Retinal pigment epithelial cell (primary cell): ENCODE measurements at regions not wholly inside any gene's neighbourhood (a gene's known extent, or its start where the extent isn't known, plus 50 kb on each side); places are given as distances from the start of the nearest gene placed in this dataset.

ENCODE experiments used
- DNase-seq: peaks from one replicate; pipeline ENCODE4 v3.0.0-alpha.2; 2010; ENCODE audit warnings: low read depth
- H3K4me3 ChIP-seq: 2 replicates; pipeline ENCODE4 v1.5.1; 2011; ENCODE audit warnings: mild to moderate bottlenecking, low read length, control low read depth, moderate library complexity
- TF ChIP-seq, protein P1 (sequence below): conservative IDR thresholded peaks from 2 replicates; pipeline ENCODE4 v1.5.1; 2011; ENCODE audit warnings: low read depth, low read length, control low read depth, inconsistent platforms

DNA sequence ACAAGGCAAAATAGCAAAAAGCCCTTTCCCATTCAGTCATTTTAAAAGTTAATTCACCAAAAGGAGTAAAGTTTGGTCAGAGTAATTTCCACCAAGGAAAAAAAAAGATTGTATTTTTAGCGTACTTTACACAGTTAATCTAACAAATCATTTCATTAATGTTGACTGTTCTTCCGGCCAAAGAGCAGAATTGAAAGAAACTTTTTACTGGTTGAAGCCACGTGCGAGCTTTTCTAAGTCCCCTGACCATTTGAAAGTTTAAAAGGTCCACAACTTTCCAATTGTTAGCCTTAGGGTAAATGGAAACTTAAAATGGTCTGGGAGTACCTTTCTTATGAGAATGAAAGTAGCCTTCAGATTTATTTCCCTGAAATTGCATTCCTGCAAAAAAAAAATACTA, 296.7 kb downstream of the ARL4A start:
- TF ChIP-seq, protein P1, sequence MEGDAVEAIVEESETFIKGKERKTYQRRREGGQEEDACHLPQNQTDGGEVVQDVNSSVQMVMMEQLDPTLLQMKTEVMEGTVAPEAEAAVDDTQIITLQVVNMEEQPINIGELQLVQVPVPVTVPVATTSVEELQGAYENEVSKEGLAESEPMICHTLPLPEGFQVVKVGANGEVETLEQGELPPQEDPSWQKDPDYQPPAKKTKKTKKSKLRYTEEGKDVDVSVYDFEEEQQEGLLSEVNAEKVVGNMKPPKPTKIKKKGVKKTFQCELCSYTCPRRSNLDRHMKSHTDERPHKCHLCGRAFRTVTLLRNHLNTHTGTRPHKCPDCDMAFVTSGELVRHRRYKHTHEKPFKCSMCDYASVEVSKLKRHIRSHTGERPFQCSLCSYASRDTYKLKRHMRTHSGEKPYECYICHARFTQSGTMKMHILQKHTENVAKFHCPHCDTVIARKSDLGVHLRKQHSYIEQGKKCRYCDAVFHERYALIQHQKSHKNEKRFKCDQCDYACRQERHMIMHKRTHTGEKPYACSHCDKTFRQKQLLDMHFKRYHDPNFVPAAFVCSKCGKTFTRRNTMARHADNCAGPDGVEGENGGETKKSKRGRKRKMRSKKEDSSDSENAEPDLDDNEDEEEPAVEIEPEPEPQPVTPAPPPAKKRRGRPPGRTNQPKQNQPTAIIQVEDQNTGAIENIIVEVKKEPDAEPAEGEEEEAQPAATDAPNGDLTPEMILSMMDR: no peak
- DNase-seq: no peak
- no peak overlapping the region for H3K4me3 ChIP-seq

- TF ChIP-seq, protein P1: no peak
- no peak overlapping the region for H3K4me3 ChIP-seq
- DNase-seq: no peak
These were observed 297.8 kb downstream of the ARL4A start for GRCh38 chr7:12985228-12985627.

- TF ChIP-seq, protein P1: no peak
- no peak for DNase-seq
These were observed 298.3 kb downstream of the ARL4A start for GRCh38 chr7:12985752-12986151.

GRCh38 chr7:12987238-12987637, 299.8 kb downstream of the ARL4A start:
- DNase-seq: no peak
- TF ChIP-seq, protein P1: no peak
- no peak overlapping the region for H3K4me3 ChIP-seq

More at GRCh38 chr7:12985752-12986151, 298.3 kb downstream of the ARL4A start:
- H3K4me3 ChIP-seq: no peak overlapping the region

DNA sequence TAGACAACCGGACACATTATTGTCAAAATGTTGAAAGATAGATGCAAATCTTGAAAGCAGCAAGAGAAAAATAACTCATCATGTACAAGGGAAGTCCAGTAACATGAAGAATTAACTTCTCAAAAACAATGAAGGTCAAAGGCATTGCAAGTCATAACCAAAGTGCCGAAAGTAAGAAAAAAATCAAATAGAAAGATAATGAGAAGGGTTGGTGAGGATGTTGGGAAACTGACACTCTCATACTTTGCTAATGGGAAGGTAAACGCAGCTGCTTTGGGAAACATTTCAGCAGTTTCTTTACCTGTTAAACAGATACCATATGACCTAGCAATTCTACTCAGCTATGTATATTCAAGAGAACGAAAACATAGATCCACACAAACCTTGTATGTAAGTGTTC, 303.0 kb downstream of the ARL4A start:
- TF ChIP-seq, protein P1: no peak
- H3K4me3 ChIP-seq: no peak overlapping the region
- no peak for DNase-seq

DNA sequence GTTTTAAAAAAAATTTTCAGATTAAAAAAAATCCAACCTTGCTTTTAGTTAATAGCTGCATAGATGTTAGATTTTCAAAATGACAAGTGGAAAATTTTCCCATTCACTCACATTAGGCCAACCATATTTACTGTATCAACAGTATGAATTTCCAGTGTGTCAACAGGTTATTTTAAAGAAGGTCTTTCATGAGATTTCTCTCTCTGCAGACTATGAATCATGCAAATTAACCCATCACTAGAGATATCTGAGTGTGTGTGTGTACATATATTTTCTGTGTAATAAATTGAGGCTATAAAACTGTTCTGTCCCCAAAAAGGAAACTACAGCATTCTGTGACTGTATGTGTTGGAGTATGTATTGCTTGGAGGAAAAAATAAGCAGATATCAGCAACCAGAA, 305.6 kb downstream of the ARL4A start:
- TF ChIP-seq, protein P1: no peak
- no peak for DNase-seq
- no peak overlapping the region for H3K4me3 ChIP-seq

- TF ChIP-seq, protein P1: no peak
- DNase-seq: no peak
- H3K4me3 ChIP-seq: no peak overlapping the region
These were observed 308.6 kb downstream of the ARL4A start for GRCh38 chr7:12995912-12996469.
